NCI-H526 treated with DMSO at 0.1 percent for 48 hours (cell line): ENCODE measurements at regions not wholly inside any gene's neighbourhood (a gene's known extent, or its start where the extent isn't known, plus 50 kb on each side); places are given as distances from the start of the nearest gene placed in this dataset.
"Not testable (repeated sequence)": the region's sequence is repeated elsewhere in the genome, so short reads cannot be mapped to it uniquely, and the experiment has no call there.

Experiments used
- DNase-seq: peaks from one replicate; lab custom pipeline; 2025; lab: John Stamatoyannopoulos, UW

- no peak for DNase-seq
Measured at GRCh38 chr6:14478381-14479225, 361.0 kb downstream of the CD83 start.

DNA sequence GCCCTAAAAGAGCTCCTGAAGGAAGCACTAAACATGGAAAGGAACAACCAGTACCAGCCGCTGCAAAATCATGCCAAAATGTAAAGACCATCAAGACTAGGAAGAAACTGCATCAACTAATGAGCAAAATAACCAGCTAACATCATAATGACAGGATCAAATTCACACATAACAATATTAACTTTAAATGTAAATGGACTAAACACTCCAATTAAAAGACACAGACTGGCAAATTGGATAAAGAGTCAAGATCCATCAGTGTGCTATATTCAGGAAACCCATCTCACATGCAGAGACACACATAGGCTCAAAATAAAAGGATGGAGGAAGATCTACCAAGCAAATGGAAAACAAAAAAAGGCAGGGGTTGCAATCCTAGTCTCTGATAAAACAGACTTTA, 364.4 kb downstream of the CD83 start:
- DNase-seq, result not testable (repeated sequence)

GRCh38 chr6:14487625-14488024, 370.1 kb downstream of the CD83 start:
- DNase-seq, result no peak

DNA sequence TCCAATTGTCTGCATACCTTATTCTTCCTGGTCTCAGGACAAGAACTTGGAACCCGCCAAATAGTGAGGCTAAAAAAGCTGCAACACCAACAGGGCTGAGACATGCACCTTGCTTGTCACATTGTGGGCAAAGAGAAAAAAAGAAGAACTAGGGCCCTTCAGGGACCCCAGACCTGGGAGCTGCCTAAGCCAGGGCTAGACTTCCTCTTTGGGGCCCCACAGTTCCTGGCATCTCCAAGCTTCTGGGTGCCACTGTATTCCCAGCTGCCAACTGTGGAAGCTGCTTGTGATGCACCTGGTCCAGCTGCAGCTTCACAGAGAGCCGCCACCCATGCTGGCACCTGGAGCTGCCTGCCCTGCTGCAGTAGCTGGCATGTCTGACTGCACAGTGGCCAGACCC, 370.6 kb downstream of the CD83 start:
- no peak for DNase-seq

DNA sequence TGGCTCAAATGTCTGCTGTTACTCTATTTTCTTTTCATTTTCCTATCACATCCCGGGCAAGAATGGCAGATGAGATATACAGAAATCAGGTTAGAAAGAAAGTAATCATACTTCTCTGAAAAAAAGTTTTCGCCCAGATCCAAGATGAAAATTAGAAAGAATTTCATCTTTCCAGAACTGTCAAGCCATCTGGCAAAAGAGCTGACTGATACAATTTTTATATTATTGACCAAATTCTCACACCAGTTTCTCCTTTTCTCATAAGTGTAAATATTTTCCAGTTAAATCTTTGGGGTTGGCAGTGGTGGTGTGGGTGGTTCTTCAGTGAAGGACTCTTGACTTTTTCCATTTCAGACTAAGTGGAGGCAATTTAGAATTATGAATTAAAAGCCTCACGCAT, 371.9 kb downstream of the CD83 start:
- no peak for DNase-seq

- DNase-seq, result no peak
Measured at GRCh38 chr6:14498748-14499147, 381.2 kb downstream of the CD83 start.

DNA sequence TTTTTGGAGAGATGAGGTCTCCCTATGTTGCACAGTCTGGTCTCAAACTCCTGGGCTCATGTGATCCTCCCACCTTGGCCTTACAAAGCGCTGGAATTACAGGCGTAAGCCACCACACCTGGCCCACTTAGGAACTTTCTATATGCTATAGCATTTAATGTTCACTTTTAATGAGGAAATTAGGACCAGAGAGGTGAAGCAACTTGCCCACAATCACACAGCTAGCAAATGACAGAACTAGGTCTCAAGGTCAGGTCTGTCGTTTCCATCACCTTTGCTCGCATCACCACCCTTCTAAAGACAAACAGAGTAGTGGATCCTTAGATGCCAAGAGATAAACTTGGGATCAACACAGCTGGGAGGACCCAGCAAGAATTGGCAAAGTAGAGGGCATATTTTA, 381.7 kb downstream of the CD83 start:
- no peak for DNase-seq

GRCh38 chr6:14499841-14500240, 382.3 kb downstream of the CD83 start:
- DNase-seq, result no peak

GRCh38 chr6:14500809-14501208, 383.2 kb downstream of the CD83 start:
- DNase-seq, result no peak

DNA sequence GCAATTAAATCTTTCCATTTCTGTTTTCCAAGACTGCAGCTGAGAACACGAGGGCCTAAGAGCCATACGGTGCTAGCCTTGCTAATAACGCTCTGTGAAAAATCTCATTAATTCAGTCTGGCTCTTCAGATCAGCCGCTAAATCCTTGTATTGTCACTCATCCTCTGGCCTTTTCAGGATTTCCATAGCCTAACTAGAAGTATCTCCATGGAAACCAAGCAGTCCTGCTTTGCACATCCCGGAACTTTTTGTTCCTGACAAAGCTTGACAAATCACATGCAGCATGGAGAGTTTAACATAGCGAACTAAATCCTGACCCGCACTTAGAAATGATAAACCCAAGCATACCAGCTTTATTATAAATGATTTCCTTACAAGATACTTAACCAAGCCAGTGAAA, 383.7 kb downstream of the CD83 start:
- no peak for DNase-seq

DNA sequence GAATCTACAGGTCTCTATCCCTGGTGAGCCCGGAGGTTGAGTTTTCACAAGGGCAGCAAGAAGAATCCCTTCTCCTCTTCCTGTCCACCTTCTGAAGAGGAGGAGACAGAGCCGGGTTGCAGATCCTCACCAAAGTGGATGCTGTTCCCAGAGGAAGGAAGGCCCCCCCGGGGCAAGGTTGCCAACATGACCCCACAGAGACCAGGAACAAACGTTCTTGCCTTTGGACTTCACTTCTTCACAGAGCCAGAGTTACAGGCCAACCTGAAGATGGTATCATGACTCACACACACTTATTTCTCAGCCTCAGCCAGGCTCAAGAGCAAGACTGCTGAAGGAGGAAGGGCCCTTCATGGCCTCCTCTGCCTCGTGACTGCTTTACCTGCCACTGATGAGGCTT, 384.3 kb downstream of the CD83 start:
- DNase-seq, result no peak

GRCh38 chr6:14502551-14502950, 385.0 kb downstream of the CD83 start:
- DNase-seq, result no peak

GRCh38 chr6:14505401-14505800, 387.8 kb downstream of the CD83 start:
- no peak for DNase-seq

DNA sequence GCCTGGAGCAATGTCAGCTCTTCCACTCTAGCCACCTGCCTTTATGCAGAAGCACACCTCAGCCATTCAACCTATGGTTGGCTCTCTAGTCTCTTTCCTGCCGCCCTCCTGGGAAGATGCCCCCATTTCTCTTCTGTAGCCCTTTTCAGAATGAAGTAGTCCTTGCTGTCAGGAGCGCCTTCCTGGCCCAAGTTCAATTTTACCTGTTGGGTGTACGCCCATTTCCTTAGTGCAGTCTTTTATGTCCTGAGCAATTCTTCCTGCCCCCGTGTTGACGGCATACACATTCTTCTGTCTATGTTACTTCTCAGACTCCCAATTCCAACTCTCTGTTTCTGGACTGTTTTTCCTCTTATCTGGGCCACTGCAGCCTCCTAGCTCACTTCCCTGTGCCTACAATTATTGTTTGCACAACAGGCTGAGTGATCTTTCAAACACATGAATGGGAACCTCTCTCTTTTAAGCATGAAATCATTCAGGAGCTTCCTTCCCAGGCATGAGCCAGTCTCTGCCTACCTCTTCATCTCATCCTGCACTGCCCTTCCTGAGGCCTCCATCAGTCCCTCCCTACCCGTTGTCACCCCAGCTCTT, 389.2 kb downstream of the CD83 start:
- DNase-seq, result no peak

- DNase-seq, result no peak
Measured at GRCh38 chr6:14509120-14509519, 391.5 kb downstream of the CD83 start.

DNA sequence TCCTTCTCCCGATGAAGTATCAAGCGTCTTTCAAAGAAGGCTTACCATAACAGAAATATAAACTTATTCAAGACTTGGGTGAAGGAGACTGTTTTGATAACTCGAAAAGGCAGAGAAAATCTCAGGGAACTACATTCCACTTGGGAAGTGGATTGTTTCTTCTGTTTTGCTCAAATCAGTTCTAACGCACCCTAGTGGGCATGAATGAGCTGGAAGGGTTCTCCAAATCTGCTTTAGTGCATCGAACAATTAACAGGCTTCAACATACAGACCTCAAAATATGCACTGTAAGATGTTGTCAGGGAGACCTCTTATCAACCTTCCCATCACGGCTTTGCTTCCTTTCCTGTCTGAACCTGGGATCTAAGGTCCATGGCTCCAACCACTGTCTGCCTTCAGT, 392.5 kb downstream of the CD83 start:
- no peak for DNase-seq

DNA sequence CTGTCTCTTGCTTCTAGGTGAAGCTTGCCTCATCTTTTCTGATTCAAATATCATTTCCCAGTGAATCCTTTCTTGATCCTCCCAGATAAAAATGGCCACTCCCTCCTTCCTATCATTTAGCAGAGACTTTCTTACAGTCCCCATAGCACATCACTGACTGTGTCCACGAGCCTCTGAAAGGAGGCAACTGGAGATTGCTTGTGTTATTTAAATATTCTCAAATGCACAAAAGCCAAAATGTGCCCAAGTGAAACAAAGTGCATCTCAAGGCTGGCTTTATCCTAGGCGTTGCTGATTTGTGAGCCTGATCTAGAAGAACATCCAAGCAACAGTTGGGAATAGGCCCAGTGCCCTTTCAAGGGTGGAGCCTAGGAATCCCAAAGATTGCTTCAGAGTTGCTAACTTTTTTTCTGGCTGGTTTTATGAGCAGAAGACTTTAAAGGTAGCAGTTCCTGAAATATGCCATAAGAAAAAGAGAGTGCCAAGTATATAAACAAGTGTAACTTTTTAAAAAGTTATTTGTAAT, 393.6 kb downstream of the CD83 start:
- no peak for DNase-seq

DNA sequence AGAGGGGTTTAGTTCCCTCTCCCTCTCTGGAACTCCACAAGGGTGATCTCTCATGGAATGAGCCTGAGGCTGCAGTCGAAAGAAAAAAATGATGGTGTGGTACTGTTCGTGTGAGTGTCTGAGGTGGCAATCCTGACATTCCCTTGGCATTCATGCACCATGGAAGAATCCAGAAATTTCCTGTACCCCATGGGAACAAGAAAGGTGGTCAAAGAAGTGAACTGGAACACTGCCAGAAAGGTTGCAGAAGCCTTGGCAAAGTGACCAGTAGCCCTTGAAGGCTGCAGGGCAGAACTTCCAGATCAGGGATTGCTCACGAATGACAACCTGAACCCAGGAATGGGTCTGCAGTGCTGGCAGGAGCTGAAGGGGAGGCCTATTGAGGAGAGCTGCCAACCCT, 394.7 kb downstream of the CD83 start:
- no peak for DNase-seq

DNA sequence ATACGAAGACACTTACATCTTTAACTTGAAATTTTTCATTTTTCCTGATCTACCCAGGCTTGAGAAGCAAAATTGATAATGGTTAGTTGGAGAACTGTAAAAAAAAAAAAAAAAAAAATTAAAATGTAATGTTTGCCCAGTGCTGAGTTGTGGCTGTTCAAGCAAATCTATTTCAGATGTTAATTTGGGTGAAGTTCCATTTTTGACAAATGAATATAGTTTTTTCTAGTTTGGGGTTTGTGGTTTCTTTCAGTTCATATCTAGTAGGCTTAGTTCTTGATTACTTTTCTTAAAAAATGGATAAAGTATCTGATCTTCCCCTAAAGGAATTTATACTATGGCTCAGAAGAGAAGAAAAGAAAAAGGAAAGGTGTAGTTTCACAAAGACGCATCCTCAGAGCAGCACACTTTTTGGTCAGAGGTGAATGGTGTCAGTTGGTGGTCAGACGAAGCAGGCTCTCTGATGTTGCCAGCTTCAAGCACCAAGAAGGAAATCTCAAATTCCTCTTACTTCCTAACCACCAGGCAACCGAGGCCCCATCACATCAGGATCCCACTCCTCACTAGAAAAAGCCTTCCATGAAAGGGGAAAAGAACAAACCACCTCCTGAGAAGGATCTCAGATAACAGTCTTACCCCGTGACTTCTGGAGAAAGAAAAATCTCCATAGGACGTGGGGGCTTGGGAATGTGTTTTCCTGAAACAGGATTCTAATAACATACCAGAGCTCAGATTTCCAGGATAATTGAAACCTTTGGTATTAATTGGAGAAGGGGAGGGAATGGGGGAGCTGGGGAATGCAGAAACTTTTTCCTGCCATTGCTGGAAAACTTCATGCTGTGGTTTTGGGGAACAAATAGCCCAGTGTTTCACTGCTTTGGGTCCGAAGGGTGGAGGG, 396.2 kb downstream of the CD83 start:
- DNase-seq, result no peak

DNA sequence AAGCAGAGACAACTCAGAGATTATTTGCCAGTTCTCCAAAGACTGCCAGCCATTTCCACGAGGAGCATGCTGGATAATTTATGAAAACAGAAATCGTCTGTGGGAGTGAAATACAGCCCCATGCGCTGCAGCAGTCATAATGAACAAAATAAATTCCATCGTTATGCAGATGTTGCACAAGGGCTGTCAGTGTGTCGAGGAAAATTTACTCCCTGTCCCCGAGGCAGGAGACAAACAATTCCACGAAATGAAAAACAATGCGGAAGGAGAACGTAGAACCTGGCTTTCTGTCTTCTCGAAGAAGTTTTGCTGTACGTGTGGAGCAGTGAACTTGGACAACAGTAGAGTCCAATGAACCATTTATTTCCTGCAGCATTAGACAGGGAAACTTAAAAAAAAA, 399.4 kb downstream of the CD83 start:
- no peak for DNase-seq

- DNase-seq, result no peak
Measured at GRCh38 chr6:14517516-14518105, 400.0 kb downstream of the CD83 start.

GRCh38 chr6:14518515-14519217, 401.1 kb downstream of the CD83 start:
- DNase-seq, result no peak
